Thoracic aorta (tissue), 2 donors: ENCODE measurements at regions not wholly inside any gene's neighbourhood (a gene's known extent, or its start where the extent isn't known, plus 50 kb on each side); places are given as distances from the start of the nearest gene placed in this dataset.

Source experiments
- ATAC-seq: fragments of 150-250 bp; one replicate; pipeline ENCODE4 v1.8.0; 2017; ENCODE audit warnings: low read depth; ENCODE audit not compliant: insufficient number of reproducible peaks, low FRiP score
- DNase-seq: peaks from one replicate; pipeline ENCODE4 v3.0.0-alpha.2; 2020; ENCODE audit warnings: low spot score
- H3K27ac ChIP-seq, 2 donors: fragments of 200-600 bp; sonication (generic); 1 replicate in 1 of 2; 2 replicates in 1 of 2; pipeline ENCODE4 v1.5.1; 2016; ENCODE audit warnings: mild to moderate bottlenecking in 2 of 2, moderate library complexity in 2 of 2
- H3K27me3 ChIP-seq: fragments of 200-600 bp; sonication (generic); replicated peaks from 2 replicates; pipeline ENCODE4 v1.6.0; 2016; ENCODE audit warnings: mild to moderate bottlenecking; ENCODE audit not compliant: insufficient read depth
- H3K36me3 ChIP-seq: fragments of 200-600 bp; sonication (generic); one replicate; pipeline ENCODE4 v1.5.1; 2016
- H3K4me1 ChIP-seq, 2 donors: fragments of 200-600 bp; sonication (generic); 1 replicate in 1 of 2; 2 replicates in 1 of 2; pipeline versions ENCODE4 v1.5.1 to v1.6.0; 2016; ENCODE audit warnings: low read depth in 2 of 2, mild to moderate bottlenecking in 1 of 2; ENCODE audit not compliant: control insufficient read depth in 1 of 2
- H3K4me3 ChIP-seq: fragments of 200-600 bp; sonication (generic); 2 replicates; pipeline ENCODE4 v1.5.1; 2016; ENCODE audit warnings: mild to moderate bottlenecking
- H3K9me3 ChIP-seq: fragments of 200-600 bp; sonication (generic); 2 replicates; pipeline ENCODE4 v1.5.1; 2016
- TF ChIP-seq, protein P1 (sequence below): fragments of 200-600 bp; sonication (generic); IDR thresholded peaks from one replicate; pipeline ENCODE4 v1.5.1; 2019; ENCODE audit warnings: antibody characterized with exemption

DNA sequence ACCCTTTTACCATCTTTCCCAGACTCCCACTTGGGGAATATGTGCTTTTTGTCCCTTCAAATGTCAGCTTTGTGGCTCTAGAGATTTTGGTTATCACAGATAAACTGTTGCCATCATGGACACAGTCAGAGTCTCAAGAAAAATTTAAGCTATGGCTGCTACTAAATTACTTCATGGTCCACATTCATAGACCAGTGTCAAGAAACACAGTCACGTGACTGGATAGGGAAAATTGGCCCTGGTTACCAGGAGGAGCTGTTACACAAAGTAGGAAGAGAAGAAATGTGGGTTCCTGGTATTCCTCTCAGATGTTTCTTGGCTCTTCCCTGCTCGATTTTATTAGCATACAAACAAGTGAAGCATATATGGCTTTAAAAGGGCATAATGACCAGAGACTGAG is 348.9 kb downstream of the NDFIP2 start:
- Histone ChIP-seq H3K27me3 (no peaks in the 10 kb centered on the region), H3K9me3 (no peaks in the 10 kb centered on the region), H3K4me1 (no peaks in the 10 kb centered on the region), H3K4me3 (no peak overlapping the region), H3K36me3 (no peaks in the 10 kb centered on the region), H3K27ac (no peak overlapping the region)
- ATAC-seq (no peak), DNase-seq (no peak)
- TF ChIP-seq, protein P1, sequence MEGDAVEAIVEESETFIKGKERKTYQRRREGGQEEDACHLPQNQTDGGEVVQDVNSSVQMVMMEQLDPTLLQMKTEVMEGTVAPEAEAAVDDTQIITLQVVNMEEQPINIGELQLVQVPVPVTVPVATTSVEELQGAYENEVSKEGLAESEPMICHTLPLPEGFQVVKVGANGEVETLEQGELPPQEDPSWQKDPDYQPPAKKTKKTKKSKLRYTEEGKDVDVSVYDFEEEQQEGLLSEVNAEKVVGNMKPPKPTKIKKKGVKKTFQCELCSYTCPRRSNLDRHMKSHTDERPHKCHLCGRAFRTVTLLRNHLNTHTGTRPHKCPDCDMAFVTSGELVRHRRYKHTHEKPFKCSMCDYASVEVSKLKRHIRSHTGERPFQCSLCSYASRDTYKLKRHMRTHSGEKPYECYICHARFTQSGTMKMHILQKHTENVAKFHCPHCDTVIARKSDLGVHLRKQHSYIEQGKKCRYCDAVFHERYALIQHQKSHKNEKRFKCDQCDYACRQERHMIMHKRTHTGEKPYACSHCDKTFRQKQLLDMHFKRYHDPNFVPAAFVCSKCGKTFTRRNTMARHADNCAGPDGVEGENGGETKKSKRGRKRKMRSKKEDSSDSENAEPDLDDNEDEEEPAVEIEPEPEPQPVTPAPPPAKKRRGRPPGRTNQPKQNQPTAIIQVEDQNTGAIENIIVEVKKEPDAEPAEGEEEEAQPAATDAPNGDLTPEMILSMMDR = no peak

DNA sequence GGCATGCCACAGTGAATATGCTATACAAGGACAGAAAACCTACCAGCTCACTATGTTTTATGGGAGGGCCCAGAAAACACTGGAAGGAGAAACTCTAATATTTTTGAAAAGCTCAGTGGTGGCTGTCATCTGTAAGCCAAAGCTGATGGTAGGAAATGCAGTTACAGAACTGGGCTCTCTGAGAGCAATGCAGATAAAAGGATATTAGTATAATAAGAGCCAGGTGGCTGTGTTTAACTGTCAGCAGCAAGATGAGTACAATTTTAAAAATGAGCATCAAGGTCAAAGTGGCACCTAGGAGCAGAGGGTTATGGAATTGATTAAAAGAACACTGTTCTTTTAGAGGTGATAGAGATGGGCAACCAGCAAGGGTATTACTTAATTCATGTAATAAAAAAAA is 345.0 kb downstream of the NDFIP2 start:
- TF ChIP-seq, protein P1 = no peak
- no peaks in the 10 kb centered on the region for H3K9me3 ChIP-seq
- no peak overlapping the region for H3K4me3 ChIP-seq
- H3K27me3 ChIP-seq = no peaks in the 10 kb centered on the region
- ATAC-seq (no peak), DNase-seq (no peak)
- no peak overlapping the region for H3K27ac ChIP-seq
- H3K4me1 ChIP-seq = no peaks in the 10 kb centered on the region
- H3K36me3 ChIP-seq = no peaks in the 10 kb centered on the region

DNA sequence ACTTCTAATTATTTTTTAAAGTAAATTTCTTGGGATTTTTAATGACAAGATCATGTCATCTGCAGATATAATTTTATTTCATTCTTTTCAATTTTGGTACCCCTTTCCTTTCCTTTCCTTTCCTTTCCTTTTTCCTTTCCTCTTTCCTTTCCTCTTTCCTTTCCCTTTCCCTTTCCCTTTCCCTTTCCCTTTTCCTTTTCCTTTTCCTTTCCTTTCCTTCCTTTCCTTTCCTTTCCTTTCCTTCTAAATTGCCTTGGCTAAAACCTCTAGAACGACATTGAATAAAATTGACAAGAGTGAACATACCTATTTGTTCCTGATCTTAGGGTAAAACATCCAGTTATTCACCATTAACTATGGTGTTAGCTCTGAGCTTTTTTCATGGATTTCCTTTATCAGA is 334.1 kb downstream of the NDFIP2 start:
- ATAC-seq = no peak

DNA sequence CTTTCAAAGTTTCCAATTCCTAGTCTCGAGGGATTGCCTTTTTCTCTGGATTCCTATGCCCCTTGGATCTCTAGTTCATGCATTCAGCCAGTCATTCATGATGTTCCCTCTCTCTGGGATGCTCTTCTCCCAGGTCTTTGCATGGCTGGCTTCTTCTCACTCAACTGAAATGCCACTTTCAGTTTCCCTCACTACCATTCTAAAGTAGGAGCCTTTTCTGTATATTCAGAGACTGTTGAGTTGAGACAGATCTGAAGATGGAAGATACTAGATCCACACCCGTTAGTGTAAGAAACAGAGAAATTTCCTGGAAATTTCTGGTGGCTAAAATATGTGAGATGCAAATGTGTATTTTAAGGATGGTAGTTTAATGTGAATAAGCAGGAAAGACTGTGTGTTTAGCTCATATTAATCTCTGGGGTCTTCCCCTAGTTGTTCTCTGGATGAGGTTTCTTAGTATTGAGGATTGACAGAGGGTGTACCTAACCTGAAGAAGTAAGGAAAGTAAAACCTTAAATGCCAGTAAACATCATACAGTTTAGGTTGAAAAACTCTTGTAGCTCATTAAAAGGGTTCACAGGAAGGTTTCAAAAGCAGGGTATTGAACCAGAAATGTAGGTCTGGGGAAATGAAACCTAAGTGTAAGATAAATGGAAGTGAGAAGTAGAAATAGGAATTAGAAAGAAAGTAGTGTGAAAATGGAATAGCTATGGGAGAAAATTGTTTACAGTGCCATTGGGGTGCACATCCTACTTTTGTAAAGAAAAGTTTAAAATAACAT is 331.3 kb downstream of the NDFIP2 start:
- no peaks in the 10 kb centered on the region for H3K27me3 ChIP-seq
- no peak overlapping the region for H3K4me3 ChIP-seq
- TF ChIP-seq, protein P1 = no peak
- H3K27ac ChIP-seq = no peak overlapping the region
- no peaks in the 10 kb centered on the region for H3K9me3 ChIP-seq
- DNase-seq = no peak
- H3K4me1 ChIP-seq = no peaks in the 10 kb centered on the region
- no peaks in the 10 kb centered on the region for H3K36me3 ChIP-seq
- ATAC-seq = no peak

More for the DNA sequence above, 334.1 kb downstream of the NDFIP2 start:
- Histone ChIP-seq H3K4me3 (no peak overlapping the region), H3K9me3 (no peaks in the 10 kb centered on the region), H3K27ac (no peak overlapping the region), H3K27me3 (no peaks in the 10 kb centered on the region), H3K4me1 (no peaks in the 10 kb centered on the region), H3K36me3 (no peaks in the 10 kb centered on the region)
- TF ChIP-seq, protein P1 = no peak
- DNase-seq = no peak

DNA sequence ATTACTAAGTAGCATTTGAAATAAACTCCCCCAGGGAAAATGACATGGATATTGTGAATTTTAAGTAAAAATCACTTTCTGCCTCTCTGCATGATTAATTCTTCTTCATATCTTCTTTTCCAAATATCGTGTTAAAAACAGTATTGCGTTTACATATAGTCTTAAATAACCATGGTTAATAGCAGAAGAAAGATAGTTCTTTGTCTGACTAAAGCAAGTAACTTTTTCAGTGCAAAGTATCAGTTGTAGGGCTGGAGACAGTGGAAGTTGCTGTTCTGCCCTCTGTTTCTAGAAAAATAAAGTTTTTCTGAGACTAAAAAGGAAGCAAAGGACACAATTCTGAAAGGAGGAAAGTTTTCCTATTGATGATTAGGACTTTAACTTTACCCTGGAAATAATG is 330.2 kb downstream of the NDFIP2 start:
- Histone ChIP-seq H3K4me1 (no peaks in the 10 kb centered on the region), H3K9me3 (no peaks in the 10 kb centered on the region), H3K27me3 (no peaks in the 10 kb centered on the region), H3K36me3 (no peaks in the 10 kb centered on the region), H3K4me3 (no peak overlapping the region), H3K27ac (no peak overlapping the region)
- ATAC-seq = no peak
- TF ChIP-seq, protein P1 = no peak
- no peak for DNase-seq
